CD4-positive, alpha-beta T cell treated with Interleukin-6 at 100 ng/mL for 8 hours (primary cell): ENCODE measurements at regions not wholly inside any gene's neighbourhood (a gene's known extent, or its start where the extent isn't known, plus 50 kb on each side); places are given as distances from the start of the nearest gene placed in this dataset.
A peak's percentile ranks its signal among the peaks of the same experiment; 100 is the strongest.

Experiments
- DNase-seq: peaks from one replicate; pipeline ENCODE4 v3.0.0-alpha.2; 2020; ENCODE audit warnings: mixed read lengths, low spot score

DNA sequence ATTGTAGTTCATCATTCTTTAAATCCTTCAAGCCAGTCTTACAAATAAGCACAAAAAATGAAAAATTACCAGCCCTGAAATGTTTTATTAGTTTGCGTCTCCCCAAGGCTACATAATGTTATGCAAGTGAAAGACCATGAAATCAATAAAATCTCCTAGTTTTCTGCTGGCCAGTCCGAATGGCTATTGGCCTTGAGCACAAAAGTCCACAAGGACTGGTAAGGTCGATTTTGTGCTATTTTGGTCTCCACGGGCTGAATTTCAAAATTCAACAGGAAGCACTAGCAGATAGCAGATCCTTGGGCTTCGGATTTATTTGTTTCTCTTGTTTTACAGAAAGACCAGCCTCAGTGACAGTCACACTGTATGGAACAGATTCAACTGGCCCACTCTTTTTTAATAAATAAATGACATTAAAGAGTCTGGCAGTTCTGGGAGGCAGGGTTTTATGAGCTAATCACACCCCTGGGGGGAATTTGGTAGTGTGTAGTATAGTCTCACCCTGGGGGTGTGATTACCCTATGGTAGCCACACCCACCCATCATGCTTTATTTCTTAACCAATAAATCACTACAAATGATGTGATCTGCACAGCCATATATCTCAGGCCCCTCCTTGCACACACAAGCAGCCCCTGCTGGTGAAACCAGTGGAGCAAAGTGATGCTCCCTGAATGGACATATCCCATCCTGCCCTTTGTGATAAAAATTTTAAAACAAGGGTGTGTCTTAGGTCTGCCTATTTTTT lies 51.1 kb upstream of the TMEM33 start:
- DNase-seq, result no peak

DNA sequence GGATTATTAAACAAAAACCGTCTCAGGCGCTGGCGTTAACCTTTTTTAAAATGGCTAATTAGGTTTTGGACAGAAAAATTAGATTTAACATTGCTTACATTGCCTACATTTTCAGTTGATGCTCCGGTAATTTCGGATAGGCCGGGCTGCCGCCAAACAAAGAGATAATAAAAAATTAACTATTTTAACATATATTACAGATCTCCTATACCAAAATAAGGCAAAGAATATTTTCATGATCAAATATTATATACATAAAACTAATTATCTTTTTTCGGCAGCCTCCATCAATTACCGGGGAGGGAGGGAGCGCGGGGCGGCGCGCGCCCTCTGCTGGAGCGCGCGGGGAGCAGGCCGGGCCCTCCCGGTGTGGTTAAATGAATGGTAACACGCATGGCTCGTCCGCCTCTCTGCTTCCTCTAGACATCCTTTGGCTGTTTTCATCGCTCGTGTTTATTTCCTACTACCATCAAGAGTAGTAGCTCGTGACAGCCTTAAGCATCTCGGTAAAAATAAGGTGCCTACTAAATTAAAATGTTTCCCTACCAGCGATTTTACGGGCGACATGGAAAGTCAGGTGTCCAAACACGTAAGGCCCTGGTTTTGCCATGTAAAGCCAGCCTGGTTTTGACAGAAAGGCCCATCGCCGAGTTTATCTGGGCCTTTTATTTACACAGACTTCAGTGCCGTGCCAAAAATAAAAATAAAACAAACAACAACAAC lies 52.4 kb upstream of the TMEM33 start:
- peak; percentile 29 for DNase-seq

DNA sequence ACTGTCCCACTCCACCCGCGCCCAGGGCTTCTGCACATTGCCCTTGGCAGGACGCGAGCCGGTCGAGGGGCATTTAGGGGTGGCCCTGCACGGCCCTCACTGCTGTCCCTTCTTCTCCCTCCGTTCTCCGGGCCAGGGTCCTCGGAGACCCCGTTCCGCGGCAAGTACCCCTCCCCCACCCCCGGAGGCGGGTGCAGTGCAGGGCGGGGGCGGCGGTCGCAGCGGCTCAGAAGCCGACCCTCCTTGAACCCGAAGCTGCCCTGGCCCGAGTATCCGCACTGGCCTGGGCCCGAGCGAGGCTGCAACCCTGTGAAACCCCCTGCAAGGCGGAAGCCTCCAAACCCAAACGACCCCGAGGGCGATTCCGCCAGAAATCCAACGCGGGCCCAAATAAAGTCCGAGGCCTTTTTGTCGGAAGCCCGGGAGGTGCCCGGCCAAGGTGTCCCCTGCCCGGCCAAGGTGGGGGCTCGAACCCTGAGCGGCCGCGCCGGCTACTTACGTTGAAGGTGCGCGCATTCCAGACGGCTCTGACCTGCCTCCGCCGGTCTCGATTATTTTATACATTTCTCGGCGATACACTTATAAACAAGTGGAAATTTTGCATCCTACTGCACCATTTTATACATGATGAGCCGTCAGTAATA lies 53.1 kb upstream of the TMEM33 start:
- DNase-seq, result no peak

DNA sequence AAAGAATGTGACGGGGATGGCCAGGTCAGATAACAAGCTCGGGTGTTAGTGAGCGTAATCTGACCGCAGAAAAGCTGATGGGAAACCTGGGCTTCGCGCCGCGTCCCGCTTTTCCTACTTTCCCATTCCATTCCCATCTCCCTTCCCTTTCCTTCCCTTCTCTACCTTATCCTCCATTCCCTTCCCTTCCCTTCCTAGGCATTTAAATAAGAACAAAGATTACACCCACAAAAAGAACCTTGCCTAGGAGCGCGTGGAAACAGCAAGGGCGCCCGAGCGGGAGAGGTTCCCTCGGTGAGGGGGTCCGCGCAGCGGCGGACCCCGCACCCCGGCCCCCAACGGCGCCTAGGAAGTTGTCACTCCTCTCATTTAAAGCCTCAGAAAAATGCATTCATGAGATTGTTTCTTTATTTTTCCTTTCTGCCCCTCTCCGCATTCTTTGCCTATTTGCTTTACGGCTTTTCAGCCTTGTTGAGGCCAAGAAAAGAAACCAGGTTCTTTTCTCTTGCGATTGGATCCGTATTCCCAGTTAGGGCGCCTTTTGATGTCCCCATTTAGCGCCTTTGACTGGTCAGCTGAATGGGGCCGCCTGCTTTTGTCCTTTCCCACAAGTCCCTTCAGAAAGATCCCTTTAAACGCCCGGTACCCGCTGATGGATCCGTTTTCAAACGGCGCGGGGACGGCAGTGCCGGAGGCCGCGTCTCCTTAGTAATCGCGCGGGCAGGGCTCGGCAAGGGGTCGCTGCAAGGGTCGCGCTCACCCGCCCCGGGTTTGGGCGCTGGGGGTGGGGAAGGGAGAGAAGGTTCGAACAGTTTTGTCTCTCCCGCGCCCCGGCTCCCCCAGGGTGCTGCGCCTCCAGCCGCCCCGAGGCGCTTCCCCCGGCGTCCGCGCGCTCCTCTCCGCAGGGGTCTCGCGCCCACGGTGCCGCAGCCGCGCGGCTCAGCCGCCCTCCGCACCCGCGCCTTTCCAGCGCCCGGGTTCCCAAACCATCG lies 54.1 kb upstream of the TMEM33 start:
- no peak for DNase-seq

DNA sequence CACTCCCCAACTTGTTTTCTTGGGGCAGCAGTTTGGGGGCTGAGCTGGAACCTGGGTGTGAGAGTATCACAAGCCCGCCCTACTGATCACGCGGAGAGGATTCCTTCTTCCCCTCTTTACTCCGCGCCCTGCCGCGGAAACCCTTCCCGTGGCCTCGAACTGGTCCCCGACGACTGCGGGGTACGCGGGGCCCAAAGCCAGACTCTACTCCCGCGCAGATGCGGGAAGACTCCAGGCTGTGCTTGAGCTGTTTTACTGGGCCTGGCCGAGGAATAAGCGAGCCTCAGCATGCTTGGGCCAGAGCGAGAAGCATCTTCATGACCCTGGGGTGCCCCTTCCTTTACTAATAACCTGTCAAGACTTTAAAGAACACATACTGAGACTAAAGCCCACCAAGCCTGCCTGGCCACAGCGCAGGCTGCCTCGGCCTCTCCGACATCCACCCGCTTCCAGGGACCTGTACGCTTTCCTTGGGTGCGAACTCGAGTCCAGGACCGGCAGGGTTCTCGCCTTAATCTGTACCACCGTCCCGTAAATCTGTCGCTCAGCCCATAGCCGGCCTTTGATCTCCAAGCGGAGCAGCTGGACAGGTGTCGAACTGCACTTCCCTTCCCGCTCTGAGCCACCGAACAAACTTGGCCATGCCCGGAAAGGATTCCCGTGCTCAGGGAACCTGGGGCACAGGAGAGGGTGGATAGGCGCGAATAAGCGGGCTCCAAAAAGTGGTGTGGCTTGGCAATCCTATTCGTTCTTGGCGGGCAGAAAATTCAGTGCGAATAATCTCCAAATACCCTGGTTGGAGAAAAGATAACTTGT lies 55.0 kb upstream of the TMEM33 start:
- DNase-seq, result no peak

DNA sequence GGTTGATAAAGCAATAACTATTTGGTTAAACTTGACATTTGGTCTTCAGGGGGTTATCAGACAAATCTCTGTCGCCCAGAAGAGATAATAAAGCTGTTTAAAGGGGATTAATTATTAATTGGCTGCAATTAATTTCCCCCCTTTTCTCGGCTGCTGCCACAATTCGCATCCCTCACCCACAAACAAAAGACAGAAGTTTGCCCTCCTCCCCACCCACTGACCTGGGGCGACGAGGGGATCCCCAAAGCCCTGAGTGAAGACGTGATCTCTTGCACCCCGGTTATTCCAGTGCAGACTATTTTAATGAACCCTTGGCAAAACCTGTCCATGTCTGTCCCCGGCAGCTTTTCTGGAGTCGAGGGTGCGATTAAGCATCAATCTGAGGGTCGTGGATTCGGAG lies 55.7 kb upstream of the TMEM33 start:
- no peak for DNase-seq

DNA sequence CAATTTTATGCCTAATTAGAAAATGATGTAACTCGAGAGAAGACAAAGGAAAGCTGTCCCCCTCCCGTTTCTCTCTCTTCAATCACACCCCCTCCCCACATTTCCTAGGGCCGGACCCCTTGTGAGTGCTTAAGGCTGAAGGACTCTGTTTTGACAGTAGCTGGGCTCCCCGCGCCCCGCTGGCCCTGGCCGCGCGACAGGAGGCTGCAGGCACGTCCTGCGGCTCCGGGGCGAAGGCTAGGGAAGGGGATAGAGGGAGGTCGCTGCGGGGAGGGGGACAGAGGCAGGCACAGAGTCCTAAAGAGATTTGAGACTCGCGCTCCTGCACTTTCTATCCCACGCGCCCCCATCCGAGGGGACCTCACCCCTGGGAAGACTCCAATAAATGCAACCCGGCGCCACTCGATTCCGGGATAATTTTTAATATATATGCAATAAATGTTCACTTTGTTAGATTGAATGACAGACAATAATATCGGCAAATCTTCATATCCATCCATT lies 56.2 kb upstream of the TMEM33 start:
- DNase-seq, result no peak

DNA sequence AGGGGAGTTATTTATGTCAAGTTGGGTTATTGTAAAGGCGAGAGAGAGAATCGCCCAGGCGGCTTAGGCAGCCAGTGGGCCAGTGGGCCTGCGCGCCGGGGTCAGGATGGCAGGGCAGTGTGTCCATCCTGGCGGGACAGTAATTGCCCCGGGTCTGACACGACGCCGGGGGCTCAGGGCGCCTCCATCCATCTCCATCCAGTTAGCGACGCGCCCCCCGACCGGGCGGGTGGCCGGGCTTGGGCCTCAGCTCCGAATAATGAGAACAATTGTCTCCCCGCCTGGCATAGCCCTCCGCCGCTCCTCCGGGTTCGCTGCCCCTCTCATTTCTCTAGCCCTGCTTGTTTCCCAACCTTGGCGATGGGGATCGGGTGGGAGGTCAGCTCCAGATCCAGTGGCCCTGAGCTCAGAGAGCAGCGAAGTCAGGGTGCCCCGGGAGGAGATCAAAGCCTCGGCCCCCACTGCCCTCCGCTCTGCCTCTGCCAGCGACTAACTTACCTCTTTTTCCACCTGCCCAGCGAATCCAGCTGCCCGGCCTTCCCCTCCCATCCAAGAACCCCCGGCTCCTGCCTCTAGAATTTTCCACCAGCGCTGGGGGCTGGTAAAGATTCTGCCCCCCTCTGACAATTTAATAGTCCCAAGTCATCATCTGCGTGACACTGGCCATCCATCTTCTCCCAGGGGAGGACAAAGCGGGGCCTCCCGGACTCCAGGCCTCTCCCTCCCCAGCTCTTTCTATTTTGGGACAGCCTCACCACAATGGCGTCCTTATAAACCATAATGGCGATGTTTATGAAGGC lies 56.9 kb upstream of the TMEM33 start:
- no peak for DNase-seq

DNA sequence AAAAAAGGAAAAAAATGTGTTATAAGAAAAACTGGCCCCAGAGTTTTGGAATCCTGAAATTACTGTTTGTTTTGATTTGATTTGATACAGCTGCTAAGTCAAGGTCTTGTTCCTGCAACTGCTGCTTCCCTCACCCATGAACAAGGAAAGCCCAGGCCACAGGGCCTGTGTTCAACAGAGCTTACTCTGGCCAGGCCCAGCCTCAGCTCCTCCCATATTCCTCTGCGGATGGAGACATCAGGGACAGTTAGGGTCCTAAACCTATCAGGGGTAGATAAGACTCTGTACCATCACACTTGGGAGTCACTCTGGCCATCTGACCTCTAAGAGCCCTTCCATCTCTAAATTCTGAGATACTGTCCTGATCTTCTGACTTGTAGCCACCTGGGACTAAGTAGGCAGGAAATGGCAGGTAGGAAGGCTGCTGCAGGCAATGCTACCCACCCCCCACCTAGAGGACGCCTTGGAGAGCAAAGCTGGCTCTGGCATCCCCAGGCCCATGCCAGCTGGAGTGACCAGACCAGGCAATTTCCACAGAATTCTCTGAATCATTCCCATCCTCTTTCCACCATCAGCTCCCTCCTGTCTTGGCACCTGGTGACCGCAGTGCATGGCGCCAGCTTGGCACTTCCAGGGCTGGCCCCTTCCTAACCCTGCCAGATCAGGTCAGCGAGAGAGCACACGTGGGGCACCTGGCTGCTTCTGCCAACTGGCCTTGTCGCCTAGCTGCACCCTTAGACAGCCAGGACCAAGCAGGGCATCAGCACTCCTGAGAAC lies 58.0 kb upstream of the TMEM33 start:
- DNase-seq, result no peak

DNA sequence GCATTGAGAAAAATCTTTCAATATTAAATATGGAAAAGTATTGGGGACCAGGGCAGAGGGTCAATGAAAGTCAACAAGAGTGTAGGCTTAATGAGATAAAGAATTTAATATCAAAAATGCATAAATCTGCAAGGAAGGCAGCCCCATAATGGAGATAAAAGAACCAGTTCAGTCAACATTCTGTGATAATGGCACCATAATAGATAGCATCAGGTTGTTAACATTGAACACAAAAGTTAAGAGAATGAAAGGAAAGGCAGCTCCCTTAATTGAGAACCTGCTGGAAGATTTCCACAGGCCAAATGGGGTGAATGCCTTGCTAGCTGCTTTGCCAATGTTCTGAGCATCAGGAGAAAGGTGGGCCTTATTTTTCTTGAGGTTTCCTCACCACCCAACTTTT lies 60.4 kb upstream of the TMEM33 start:
- DNase-seq, result no peak

DNA sequence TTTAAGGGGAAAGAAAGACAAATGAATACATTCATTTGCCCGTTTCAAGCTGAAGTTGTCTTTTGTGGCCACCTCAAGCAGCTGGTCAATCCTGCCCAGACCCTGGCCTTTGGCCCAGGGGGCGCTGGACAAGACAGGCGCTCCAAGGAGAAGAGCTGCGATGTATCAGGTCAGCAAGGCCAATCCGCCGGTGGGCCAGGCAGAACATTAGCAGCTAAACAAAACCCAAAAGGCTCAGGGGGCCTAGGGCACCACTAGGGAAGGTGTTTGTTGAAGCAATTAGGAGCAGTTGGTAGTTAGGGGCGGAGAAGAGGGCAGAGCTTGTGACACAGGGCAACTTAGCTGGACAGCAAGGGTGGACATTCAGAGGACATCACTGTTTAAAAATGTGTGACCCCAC lies 60.8 kb upstream of the TMEM33 start:
- no peak for DNase-seq

DNA sequence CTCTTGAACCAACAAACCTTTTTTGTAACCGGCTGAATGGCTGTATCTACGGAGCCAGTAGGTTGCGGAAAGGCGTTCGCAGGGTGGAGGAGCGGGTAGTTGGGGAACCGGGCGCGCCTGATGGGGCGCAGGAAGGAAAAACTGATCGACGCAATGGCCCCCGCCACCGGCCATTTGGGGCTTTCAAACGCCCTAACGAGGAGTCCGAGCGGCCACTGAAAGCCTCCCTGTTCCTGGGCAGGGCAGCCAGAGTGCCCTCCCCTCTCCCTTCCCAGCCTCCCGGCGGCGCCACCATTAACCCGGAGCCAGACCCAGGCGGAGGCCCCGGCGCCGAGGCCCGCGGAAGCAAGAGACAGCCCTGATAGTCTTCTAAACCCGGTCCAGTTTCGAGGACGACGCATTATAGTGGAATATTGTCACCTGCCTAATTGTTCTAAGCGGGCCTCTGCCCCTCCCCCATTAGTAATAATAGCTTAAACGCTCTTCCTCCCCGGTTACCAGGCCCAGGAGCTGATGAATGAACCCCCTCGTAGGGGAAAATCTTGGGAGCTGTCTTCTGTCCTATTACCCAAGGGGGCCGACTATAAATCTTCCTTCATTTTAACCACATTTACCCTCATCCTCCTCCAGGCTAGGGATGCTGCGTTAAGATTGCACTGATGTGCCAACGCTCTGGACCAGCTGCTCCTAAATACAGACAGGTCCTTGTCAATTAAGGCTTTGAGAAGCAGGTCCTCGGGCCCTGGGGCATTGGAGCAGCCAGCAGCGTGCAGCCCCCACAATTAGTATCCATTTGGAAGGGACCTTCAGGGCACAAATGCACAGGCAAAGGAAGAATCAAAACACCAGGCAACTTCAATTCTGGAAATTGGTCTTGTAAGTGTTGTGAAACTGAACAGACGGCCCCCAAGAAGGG lies 61.6 kb upstream of the TMEM33 start:
- no peak for DNase-seq

DNA sequence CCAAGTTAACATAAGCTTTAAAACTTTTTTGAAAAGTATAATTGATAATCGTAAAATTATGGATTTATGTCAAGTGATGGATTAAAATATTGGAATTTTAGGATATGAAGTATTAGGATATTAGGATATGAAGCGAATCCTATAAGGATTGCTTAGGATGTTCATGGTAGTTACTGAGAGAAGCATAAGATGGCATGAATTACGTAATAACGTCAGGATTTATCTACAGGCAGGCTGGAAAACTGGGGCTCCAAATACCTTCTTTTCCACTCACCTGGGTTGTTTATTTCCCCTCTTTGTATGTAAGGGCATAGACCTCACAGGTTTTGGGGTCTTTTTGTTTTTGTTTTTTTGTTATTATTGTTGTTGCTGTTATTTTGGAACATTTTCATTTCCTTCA lies 65.2 kb upstream of the TMEM33 start:
- no peak for DNase-seq

DNA sequence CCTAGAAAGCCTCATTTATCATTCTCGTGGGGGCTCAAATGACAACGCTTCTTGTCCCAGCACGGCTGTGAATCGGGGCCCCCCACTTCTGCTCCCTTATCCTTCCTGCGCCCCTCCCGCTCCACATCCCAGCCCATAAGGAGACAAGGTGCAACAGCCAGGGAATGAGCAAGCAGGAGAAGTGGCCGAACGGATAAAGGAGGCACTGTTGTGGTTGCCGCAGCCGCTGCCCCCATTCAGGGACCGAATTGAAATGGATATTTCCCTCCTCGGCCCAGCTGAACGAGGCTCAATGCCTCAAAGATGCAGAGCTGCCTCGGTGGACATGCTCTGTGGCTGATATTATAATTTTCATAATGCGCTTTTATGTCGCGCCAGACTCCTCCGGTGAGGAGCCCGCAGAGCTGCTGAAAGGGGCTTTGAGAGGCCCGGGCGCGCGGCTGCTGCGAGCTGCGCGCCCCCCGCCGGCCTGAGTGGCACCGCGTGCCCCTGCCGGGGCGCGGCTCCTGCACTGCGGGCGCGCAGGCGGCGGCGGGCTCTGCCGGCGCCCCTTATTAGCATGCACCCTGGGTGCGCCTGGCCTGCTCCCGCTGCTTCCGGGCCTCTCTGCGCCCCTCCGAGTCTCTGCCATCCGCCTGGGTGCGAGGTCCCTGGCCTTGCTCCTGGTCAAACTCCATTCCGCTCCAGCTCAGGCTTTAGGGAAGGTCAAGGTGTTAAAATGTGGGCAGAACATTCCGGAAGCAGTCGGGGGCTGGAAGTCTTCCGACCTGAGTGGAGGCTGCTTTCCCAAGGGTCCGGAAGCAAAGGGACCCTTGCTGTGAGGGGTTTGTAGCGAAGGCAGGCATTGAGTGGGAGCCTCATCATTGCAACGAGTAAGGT lies 68.2 kb upstream of the TMEM33 start:
- no peak for DNase-seq

DNA sequence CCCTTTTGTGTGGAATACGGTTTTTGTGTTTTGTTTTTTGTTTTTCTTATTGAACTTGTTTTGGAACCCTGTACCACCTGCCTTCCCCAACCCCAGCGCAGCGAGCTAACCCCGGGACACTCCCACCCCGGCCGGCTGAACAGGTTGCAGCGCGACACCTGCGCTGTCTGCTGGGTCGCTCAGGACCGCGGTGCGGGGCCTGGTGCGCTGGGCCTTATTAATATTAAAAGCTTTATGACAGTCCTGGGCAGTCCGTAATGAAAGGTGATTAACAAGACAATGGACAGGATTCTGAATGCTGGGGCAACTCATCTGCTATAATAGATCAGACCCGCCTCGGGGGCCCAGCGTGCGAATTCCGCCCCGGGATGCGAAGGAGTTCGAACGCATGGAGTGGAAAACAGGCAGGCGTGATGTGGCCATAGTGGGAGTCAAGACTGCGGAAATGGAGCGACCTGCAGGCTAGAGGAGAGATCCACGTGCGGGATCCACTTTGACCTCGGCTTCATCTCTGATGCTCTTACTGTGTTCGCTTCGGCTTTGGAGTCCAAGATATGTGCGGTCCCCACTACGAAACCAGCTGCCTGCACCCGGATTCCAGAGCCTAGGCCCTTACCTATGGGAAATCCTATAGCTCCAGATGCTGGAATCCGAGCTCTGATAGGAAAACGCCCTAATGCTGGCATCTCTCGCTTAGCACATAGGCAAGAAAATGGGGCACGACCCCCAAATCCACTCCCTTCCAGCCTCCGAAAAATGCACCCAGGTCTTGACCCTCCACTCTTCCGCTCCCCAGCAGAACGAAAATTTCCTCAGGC lies 69.0 kb upstream of the TMEM33 start:
- no peak for DNase-seq

DNA sequence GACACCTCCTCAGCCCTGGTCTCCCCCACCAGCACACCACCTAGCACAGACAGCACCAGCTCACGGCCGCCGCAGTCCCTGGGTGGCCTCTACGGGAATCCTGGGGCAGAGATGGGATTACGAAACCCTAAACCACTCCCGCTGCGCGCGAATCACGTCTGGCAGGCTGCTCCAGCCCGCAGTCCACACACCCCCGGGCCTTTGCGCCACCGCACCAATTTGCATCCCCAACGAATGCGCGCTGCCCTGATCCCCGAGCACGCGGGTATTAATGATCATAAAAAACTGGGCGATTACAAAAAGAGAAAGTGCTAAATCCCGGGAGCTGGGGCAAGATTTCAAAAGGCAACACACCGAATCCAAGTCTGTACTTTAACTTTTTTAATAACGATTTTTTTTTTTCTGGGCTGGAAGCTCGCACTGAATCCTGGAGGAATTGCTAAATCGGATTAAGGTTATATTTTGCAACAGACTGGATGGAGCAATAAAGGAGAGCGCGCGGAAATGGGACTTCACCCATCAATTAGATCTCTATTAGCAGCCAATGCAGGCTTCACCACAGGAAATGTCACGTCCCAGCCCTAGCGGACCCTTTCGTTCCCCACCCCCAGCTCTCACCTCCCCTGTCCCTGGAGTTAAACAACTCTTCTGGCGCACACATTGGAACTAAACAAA lies 69.8 kb upstream of the TMEM33 start:
- no peak for DNase-seq
